HG03342 (cell line): ENCODE measurements at regions not wholly inside any gene's neighbourhood (a gene's known extent, or its start where the extent isn't known, plus 50 kb on each side); places are given as distances from the start of the nearest gene placed in this dataset.

Source experiments
- ATAC-seq: cut with Tn5 transposase; IDR thresholded peaks from one replicate; pipeline ENCODE4 v1.9.1; 2021; ENCODE audit warnings: mild to moderate bottlenecking, moderate library complexity; ENCODE audit not compliant: unreplicated experiment

DNA sequence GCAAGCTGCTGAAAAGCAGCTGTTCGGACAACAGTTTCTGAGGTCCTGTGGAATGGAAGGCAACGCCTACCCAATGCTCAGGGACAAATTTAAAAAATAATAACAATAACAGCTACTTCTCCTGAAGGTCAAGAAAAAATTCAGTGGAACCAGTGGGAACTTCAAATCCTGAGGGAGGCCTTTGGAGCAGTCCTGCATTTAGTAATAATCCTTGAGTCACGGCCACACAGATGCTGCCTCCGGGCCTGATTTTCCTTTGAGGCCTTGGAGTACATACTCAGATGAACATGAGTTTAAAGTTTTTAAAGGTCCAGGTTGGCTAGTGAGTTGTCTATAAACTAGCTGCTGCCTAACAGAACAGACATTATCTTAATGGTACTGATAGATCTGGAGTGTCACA, 268.0 kb downstream of the MSRB3 start:
- ATAC-seq, result no peak

DNA sequence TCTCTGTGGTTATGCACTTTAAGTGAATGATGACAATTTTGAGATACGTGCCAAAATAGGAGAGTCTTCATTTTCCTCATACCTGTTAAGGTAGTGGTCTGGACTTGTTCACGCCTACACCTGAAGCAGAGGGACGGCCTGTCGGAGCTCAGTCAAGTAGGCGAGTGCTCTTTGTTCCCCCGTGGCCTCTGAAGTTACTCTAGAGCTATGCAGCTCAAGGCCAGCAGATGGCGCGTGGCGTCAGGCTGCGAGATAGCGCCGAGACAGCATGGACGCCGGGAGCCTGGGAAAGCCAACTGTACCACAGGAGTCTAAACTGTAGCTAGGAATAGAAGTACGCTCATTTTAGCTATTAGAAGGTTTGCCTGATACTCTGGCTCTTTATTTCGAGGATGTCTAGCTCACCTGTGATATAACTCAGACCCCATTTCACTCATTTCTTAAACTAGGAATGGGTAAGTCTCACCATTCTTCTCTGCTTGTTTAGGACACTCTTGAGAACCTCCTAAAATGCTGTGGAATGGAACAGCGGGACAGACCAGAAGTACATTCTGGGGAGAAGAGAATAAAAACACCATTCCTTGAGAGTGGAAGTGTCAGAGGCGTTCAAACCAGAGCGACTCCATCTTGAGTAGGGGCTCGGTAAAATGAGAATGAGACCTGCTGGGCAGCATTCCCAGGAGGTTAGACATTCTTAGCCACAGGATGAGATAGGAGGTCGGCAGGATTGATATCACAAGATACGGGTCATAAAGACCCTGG, 267.4 kb upstream of the HMGA2 start:
- peak; percentile 100 for ATAC-seq

GRCh38 chr12:65557438-65558181, 266.7 kb upstream of the HMGA2 start:
- ATAC-seq, result no peak

GRCh38 chr12:65560286-65560685, 264.0 kb upstream of the HMGA2 start:
- no peak for ATAC-seq

DNA sequence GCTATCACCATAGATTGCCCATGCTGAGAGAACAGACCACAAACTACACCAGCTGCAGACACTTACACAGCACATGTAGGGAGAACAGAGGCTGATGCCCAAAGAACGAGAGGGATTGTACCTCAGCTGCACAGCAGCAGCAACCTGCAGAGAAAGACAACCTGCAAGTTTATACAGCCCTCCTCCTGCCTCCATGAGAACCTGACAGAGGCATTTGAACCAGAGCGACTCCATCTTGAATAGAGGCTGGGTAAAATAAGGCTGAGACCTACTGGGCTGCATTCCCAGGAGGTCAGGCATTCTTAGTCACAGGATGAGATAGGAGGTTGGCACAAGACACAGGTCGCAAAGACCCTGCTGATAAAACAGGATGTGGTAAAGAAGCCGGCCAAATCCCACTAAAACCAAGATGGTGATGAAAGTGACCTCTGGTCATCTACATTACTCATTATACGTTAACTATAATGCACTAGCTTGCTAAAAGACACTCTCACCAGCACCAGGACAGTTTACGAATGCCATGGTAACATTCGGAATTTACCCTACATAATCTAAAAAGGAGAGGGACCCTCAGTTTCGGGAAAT, 262.4 kb upstream of the HMGA2 start:
- no peak for ATAC-seq

GRCh38 chr12:65565601-65566560, 258.4 kb upstream of the HMGA2 start:
- no peak for ATAC-seq

DNA sequence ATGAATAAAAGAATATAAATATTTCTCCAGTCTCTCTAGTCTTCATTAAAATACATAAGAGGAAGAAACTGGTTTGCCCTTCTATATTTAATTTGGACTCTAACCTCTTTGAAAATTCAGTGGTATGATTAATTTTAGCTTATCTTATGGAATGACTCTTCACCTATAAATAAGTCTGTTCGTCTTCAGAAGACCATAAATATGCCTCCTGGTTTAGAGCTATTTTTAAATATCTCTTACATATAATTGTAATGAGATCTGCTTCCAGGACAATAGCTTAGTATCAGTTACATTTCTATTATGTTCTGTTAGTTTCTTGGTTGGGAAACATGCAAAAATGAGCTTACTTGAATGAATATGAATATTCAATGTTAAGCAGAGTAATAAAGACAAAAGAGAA, 257.5 kb upstream of the HMGA2 start:
- ATAC-seq, result no peak

DNA sequence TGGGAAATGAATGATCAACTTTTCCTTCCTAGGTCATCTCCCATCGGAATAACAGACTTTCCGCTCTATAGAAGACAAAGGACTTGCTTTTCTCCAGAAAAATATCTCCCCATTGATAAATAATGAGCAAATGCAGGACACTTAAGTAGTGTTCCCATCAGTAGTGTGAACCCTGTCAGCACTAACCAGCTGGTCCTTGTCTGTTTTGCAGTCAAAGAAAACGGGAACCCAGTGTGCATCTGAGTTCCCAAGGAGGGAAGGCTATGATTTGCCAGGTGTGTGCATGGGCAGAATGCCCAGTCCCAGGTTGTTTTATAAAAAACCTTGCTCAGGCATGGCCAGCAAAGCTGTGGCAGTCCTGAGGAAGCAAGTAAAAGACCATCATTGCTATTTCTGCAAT, 256.5 kb upstream of the HMGA2 start:
- no peak for ATAC-seq

GRCh38 chr12:65568517-65568916, 255.8 kb upstream of the HMGA2 start:
- ATAC-seq, result no peak

GRCh38 chr12:65570451-65571130, 253.7 kb upstream of the HMGA2 start:
- no peak for ATAC-seq

DNA sequence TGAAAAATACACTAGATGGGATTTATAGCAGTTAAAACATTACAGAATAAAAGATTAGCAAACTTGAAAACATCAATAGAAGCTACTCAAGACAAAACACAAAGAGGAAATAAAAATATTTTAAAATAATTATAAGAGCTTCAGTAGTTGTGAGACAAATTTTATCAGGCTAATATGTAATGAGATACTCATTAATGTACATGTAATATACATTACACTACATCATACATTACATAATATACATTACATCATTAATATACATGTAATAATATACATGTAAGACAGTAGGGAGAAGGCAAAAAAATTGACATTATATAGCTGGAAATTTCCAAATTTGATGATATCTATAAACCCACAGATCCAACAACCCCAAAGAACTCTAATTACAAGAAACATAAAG, 249.4 kb upstream of the HMGA2 start:
- no peak for ATAC-seq

DNA sequence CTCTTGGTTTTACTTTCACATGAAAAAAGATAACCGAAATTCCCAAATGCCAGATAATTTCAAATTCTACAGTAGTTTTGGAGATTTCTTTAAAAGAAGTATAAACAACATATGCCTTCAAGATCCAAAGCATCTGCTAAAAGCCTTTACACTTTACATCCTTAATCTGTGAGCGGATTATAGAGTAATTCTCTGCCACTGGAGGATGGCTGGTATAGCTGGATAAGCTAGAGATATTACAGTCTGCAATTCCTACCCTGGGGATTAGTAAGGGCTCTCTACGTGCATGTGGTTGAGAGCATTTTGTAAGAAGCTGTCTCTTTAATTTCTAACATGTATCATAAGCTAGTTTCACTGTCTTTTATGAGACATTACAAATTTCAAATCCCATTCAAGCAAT, 240.3 kb upstream of the HMGA2 start:
- no peak for ATAC-seq

DNA sequence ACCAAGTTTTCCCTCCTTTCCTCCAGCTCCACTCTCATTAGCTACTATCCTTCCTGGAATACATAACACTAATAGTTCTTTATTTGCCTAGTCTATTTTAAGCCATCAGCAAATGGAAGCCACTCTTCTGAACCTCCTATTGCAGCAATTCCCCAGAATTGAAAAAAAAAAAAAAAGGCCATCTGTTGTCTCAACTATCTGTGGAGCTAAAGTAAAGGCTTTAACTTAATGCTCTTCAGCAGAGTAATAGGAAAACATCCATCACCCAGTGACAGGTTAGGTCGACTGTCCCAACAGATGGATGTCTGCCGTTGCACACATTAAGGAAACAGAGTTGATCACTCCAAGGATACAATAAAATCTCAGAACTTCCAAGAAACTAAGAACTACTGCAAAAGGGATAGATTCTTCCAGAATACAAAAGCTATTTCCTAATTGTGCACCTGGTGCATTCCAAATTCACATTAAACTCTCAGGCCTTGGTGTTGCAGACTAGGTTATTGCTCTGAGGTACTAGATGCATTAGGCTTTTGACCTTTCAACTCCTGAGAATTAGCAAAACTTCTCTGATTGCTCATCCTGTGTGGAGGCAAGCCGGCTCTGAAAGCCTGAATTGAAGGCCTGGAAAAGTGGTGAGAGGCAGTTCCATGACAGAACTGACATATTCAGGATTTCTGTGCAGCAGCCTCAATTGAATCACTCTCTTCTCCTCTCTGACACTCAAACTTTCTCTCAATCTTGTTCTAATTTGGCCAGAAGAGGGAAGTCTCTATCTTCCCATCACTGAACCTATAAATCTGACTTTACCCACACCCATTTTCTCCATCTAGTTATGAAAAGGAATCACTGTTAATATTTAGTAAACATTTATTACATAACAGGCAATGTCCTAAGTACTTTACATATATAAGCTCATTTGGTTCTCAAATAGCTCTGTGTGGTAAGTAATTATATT, 238.4 kb upstream of the HMGA2 start:
- ATAC-seq, result no peak

DNA sequence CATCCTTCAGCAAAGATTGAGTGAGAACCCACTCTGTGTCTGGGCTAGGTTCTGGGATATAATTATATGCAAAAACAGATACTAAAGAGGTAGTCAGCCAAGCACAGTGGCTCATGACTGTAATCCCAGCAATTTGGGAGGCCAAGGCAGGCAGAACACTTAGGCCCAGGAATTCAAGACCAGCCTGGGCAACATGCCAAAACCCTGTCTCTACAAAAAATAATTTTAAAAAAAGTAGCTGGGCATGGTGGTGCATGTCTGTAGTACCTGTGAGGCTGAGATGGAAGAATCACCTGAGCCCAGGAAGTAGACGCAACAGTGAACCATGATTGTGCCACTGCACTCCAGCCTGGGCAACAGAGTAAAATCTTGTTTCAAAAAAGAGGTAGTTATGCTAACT, 237.5 kb upstream of the HMGA2 start:
- no peak for ATAC-seq

- ATAC-seq, result no peak
Measured at GRCh38 chr12:65590318-65590717, 234.0 kb upstream of the HMGA2 start.

DNA sequence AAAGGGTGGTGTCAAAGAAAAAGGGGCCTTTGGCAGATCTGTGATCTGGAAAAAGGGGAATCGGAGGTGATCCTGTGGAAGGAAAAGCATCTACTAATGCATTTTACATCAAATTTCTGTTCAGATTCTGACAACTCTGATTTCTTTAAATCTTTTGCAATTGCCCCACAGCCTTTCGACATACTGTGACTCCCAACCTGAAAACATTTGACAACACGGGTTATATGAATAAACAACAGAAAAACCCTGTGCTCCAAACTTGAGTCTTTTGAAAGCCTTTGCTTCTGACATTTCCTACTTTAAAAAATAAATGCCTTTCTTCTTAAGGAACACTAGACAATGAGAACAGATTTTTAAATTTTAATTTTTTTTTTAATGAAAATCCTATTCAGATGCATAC, 231.9 kb upstream of the HMGA2 start:
- ATAC-seq, result no peak

DNA sequence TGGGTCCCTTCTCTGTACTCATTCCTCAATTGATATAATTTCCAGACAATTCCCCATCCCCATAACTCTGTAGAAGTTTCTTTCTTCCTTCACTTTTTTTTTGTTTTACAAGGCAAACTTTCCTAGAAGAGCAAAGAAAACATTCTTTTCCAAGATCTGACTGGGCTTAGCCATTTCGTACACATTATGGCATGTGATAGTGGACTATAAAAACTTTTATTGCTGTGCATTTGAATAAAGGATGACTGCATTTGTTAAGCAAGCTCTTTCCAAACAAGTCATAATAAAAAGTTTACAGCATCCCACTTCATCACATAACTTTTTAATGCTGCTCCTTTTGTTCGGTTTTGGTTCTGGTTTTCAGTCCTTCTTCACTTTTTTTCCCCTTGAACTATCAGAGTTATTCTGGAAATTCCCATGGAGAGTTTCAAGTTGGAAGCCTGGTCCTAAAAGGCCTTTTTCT, 231.0 kb upstream of the HMGA2 start:
- ATAC-seq, result no peak

DNA sequence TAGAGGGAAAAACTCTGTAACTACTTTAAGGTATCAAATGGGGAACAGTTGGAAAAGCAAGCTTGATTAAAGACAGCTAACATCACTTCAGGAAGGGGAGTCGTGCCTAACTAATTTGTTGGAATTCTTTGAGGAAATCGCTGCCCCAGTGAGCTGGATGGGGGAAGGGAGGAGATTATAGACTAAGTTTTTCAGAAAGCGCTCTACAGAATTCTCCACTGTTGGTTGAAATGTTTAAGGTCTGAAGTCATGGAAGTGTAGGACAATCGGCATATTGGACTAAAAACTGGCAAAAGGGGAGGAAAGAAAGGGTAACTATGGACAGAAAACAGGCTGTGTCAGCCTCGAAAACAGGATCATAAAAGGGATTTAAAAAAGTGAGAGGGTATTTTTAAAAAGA, 229.9 kb upstream of the HMGA2 start:
- no peak for ATAC-seq

DNA sequence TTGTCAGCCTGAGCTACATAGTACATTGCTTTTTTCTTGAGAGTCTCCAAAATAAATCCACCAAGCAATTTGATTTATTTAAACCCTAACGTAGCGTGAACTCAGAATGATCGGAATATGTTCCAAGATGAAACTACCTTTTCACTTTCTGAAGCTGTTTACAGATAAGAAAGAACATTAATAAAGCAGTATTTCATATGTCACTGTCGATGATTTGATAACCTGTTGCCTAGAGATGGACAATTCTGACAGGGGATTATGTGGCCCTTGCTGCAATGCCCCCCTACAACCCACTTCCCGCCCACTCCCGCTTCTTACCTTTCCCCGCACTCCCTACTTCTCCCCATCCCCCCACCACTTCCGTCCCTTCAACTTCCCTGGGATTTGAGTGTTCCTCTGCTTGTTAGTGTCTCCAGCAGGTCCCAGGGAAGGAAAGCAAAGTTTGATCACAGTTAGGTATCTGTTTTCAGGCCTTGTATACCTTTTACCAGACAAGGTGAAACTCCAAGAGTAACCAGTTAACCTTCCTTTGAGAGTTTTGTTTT, 229.2 kb upstream of the HMGA2 start:
- no peak for ATAC-seq
